ENCODE measurements at regions not wholly inside any gene's neighbourhood (a gene's known extent, or its start where the extent isn't known, plus 50 kb on each side); places are given as distances from the start of the nearest gene placed in this dataset.
A peak's percentile ranks its signal among the peaks of the same experiment; 100 is the strongest.

GRCh38 chr15:57865294-57865693 lies 158.8 kb downstream of the POLR2M start:
- ATAC-seq (no peak), DNase-seq (ENCODE audit: low read depth, low spot score) (no peak)
- Histone ChIP-seq H3K36me3 (ENCODE audit: control insufficient read depth, insufficient read depth, low read length) (no peaks in the 10 kb centered on the region), H3K9me3 (ENCODE audit: control insufficient read depth, insufficient read depth, low read depth, low read length) (no peaks in the 10 kb centered on the region), H3K27ac (ENCODE audit: low read length) (no peak overlapping the region), H3K4me1 (ENCODE audit: control insufficient read depth, insufficient read depth, low read length) (no peaks in the 10 kb centered on the region), H3K27me3 (ENCODE audit: control insufficient read depth, insufficient read depth, low read length) (peaks cover 8% of the 10 kb centered on the region), H3K4me3 (ENCODE audit: low read depth in 2 of 2, low read length in 2 of 2) (no peak overlapping the region)
- POLR2A ChIA-PET = no interaction called here
- TF ChIP-seq, protein P1, sequence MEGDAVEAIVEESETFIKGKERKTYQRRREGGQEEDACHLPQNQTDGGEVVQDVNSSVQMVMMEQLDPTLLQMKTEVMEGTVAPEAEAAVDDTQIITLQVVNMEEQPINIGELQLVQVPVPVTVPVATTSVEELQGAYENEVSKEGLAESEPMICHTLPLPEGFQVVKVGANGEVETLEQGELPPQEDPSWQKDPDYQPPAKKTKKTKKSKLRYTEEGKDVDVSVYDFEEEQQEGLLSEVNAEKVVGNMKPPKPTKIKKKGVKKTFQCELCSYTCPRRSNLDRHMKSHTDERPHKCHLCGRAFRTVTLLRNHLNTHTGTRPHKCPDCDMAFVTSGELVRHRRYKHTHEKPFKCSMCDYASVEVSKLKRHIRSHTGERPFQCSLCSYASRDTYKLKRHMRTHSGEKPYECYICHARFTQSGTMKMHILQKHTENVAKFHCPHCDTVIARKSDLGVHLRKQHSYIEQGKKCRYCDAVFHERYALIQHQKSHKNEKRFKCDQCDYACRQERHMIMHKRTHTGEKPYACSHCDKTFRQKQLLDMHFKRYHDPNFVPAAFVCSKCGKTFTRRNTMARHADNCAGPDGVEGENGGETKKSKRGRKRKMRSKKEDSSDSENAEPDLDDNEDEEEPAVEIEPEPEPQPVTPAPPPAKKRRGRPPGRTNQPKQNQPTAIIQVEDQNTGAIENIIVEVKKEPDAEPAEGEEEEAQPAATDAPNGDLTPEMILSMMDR (IDR thresholded peaks at IDR 0.05) = peak; percentile 8; the same call in 1 of the 2 replicates
- no peak for TF ChIP-seq SIN3A (IDR thresholded peaks at IDR 0.05; ENCODE audit: borderline replicate concordance, insufficient read depth, low read depth, low read length)
- in situ Hi-C loops (cut with HindIII; ENCODE audit: low pct_unique_long_range_greater_than_20kb, low sequenced_read_pairs) = loop anchor here (25.0 kb wide), 1 partner anchor 178 kb away; no protein-coding TSS in a partner anchor
- BruUV-seq (replicated peaks) = no TSS peak
- intact Hi-C loops (cut with micrococcal nuclease; ENCODE audit: unreplicated experiment) = no loop called here
- CTCF ChIA-PET = interaction anchor here (0.7 to 1.3 kb wide), 2 partner anchors 197 to 205 kb away, joined by 3 to 11 read pairs; no protein-coding TSS in a partner anchor

- ATAC-seq (peak; percentile 81), DNase-seq (ENCODE audit: low read depth, low spot score) (no peak)
- in situ Hi-C loops (cut with HindIII; ENCODE audit: low pct_unique_long_range_greater_than_20kb, low sequenced_read_pairs) = loop anchor here (25.0 kb wide), 1 partner anchor 179 kb away; no protein-coding TSS in a partner anchor
- intact Hi-C loops (cut with micrococcal nuclease; ENCODE audit: unreplicated experiment) = loop anchor here (1.0 to 2.0 kb wide), 2 partner anchors 203 to 316 kb away; no protein-coding TSS in a partner anchor
- H3K27ac ChIP-seq (ENCODE audit: low read length) = no peak overlapping the region
- H3K4me3 ChIP-seq (ENCODE audit: low read depth in 2 of 2, low read length in 2 of 2) = no peak overlapping the region
- CTCF ChIA-PET = interaction anchor here (0.6 to 1.3 kb wide), 5 partner anchors 175 to 565 kb away, joined by 3 to 11 read pairs (median 4); no protein-coding TSS in a partner anchor
- no peaks in the 10 kb centered on the region for H3K9me3 ChIP-seq (ENCODE audit: control insufficient read depth, insufficient read depth, low read depth, low read length)
- H3K27me3 ChIP-seq (ENCODE audit: control insufficient read depth, insufficient read depth, low read length) = peaks cover 7% of the 10 kb centered on the region
- TF ChIP-seq, protein P1 (IDR thresholded peaks at IDR 0.05) = peak; percentile 89
- TF ChIP-seq SIN3A (IDR thresholded peaks at IDR 0.05; ENCODE audit: borderline replicate concordance, insufficient read depth, low read depth, low read length) = no peak
- TF ChIP-seq POLR2AphosphoS5 (IDR thresholded peaks at IDR 0.05; ENCODE audit: low read depth, low read length) = no peak
- TF ChIP-seq TCF7L2 (IDR thresholded peaks at IDR 0.05; ENCODE audit: low read depth, low read length) = no peak
- TF ChIP-seq, protein P2, sequence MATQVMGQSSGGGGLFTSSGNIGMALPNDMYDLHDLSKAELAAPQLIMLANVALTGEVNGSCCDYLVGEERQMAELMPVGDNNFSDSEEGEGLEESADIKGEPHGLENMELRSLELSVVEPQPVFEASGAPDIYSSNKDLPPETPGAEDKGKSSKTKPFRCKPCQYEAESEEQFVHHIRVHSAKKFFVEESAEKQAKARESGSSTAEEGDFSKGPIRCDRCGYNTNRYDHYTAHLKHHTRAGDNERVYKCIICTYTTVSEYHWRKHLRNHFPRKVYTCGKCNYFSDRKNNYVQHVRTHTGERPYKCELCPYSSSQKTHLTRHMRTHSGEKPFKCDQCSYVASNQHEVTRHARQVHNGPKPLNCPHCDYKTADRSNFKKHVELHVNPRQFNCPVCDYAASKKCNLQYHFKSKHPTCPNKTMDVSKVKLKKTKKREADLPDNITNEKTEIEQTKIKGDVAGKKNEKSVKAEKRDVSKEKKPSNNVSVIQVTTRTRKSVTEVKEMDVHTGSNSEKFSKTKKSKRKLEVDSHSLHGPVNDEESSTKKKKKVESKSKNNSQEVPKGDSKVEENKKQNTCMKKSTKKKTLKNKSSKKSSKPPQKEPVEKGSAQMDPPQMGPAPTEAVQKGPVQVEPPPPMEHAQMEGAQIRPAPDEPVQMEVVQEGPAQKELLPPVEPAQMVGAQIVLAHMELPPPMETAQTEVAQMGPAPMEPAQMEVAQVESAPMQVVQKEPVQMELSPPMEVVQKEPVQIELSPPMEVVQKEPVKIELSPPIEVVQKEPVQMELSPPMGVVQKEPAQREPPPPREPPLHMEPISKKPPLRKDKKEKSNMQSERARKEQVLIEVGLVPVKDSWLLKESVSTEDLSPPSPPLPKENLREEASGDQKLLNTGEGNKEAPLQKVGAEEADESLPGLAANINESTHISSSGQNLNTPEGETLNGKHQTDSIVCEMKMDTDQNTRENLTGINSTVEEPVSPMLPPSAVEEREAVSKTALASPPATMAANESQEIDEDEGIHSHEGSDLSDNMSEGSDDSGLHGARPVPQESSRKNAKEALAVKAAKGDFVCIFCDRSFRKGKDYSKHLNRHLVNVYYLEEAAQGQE (IDR thresholded peaks at IDR 0.05; ENCODE audit: insufficient read depth in 1 of 2, low read depth in 2 of 2, low read length in 1 of 2) = no peak
- H3K4me1 ChIP-seq (ENCODE audit: control insufficient read depth, insufficient read depth, low read length) = no peaks in the 10 kb centered on the region
- POLR2A ChIA-PET = interaction anchor here (0.6 kb wide), 1 partner anchor 108 kb away, joined by 8 read pairs; no protein-coding TSS in a partner anchor
- no peaks in the 10 kb centered on the region for H3K36me3 ChIP-seq (ENCODE audit: control insufficient read depth, insufficient read depth, low read length)
- BruUV-seq (replicated peaks) = no TSS peak
Observed at GRCh38 chr15:57866149-57866736, 159.7 kb downstream of the POLR2M start.

Data from Panc1 (cell line).